ENCODE measurements at regions not wholly inside any gene's neighbourhood (a gene's known extent, or its start where the extent isn't known, plus 50 kb on each side); places are given as distances from the start of the nearest gene placed in this dataset.

DNA sequence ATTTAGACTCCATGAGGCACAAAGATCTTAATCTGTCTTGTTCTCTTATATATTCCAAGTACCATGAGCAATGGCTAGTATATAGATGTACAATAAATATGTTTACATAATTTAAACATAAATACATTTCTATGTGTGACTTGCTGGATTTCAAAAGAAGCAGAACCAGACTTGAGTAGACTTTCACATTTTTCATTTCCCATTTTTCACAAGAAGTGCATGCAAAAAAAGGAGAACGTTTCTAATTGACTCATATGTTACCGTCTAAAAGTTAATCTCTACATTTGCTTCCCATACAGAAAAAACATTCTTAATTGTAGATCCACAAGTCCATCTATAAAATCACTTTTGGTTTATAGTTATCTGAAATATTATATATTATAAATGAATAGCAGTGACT is 256.5 kb upstream of the USP15 start:
- Histone ChIP-seq H4K20me1 (ENCODE audit: control insufficient read depth, insufficient read depth, low read depth, low read length) (no peaks in the 10 kb centered on the region), H3K4me3 (ENCODE audit: low read length) (no peak overlapping the region)

DNA sequence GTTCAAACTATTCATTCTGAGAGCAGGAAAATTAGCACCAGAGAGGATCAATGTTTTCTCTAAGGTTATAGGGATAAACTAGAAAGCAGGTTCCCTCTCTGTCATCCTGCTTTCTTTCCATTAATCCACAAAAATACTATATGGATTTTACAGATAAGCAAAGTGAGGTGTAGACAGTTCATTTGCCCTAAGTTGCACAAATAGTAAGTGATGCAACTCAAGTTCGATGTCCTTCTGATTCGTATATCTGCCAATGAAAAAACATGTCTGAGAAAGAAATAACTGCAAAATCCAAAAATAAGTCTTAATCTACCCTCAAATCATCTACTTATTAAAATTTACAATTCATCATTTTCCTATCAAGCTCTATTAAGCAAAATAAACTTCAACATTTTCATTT is 254.6 kb upstream of the USP15 start:
- no peak overlapping the region for H3K4me2 ChIP-seq (ENCODE audit: low read length)
- H3K27ac ChIP-seq (ENCODE audit: low read depth, low read length), result no peak overlapping the region
- no peaks in the 10 kb centered on the region for H3K9me2 ChIP-seq (replicated peaks; ENCODE audit: control insufficient read depth, low read length)
- H3K4me1 ChIP-seq (ENCODE audit: control insufficient read depth, low read length), result no peaks in the 10 kb centered on the region
- no peaks in the 10 kb centered on the region for H3K36me3 ChIP-seq (ENCODE audit: control insufficient read depth, low read length)
- H3F3A ChIP-seq (ENCODE audit: control insufficient read depth, insufficient read depth), result no peaks in the 10 kb centered on the region
- TF ChIP-seq EZH2phosphoT487 (IDR thresholded peaks at IDR 0.05; ENCODE audit: borderline replicate concordance, low read length), result no peak
- H3K27me3 ChIP-seq (ENCODE audit: control insufficient read depth, low read length), result no peaks in the 10 kb centered on the region
- no peak overlapping the region for H3K4me3 ChIP-seq (ENCODE audit: low read length)
- no peaks in the 10 kb centered on the region for H3K9me3 ChIP-seq (ENCODE audit: control insufficient read depth, insufficient read depth, low read length)
- H3K79me2 ChIP-seq (ENCODE audit: control insufficient read depth, low read length), result no peaks in the 10 kb centered on the region
- no peaks in the 10 kb centered on the region for H4K20me1 ChIP-seq (ENCODE audit: control insufficient read depth, insufficient read depth, low read depth, low read length)

More for the DNA sequence above, 256.5 kb upstream of the USP15 start:
- Histone ChIP-seq H3K9me3 (ENCODE audit: control insufficient read depth, insufficient read depth, low read length) (no peaks in the 10 kb centered on the region), H3K36me3 (ENCODE audit: control insufficient read depth, low read length) (no peaks in the 10 kb centered on the region), H3K79me2 (ENCODE audit: control insufficient read depth, low read length) (no peaks in the 10 kb centered on the region), H3K4me2 (ENCODE audit: low read length) (no peak overlapping the region), H3F3A (ENCODE audit: control insufficient read depth, insufficient read depth) (no peaks in the 10 kb centered on the region), H3K4me1 (ENCODE audit: control insufficient read depth, low read length) (no peaks in the 10 kb centered on the region), H3K27me3 (ENCODE audit: control insufficient read depth, low read length) (0 out of 2 replicates have a peak, but pooled peaks cover 2% of the 10 kb centered on the region), H3K9me2 (replicated peaks; ENCODE audit: control insufficient read depth, low read length) (no peaks in the 10 kb centered on the region), H3K27ac (ENCODE audit: low read depth, low read length) (no peak overlapping the region)
- TF ChIP-seq, protein P1, sequence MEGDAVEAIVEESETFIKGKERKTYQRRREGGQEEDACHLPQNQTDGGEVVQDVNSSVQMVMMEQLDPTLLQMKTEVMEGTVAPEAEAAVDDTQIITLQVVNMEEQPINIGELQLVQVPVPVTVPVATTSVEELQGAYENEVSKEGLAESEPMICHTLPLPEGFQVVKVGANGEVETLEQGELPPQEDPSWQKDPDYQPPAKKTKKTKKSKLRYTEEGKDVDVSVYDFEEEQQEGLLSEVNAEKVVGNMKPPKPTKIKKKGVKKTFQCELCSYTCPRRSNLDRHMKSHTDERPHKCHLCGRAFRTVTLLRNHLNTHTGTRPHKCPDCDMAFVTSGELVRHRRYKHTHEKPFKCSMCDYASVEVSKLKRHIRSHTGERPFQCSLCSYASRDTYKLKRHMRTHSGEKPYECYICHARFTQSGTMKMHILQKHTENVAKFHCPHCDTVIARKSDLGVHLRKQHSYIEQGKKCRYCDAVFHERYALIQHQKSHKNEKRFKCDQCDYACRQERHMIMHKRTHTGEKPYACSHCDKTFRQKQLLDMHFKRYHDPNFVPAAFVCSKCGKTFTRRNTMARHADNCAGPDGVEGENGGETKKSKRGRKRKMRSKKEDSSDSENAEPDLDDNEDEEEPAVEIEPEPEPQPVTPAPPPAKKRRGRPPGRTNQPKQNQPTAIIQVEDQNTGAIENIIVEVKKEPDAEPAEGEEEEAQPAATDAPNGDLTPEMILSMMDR (IDR thresholded peaks at IDR 0.05; ENCODE audit: low read depth, low read length, poor library complexity, severe bottlenecking), result no peak
- no peak for TF ChIP-seq EZH2phosphoT487 (IDR thresholded peaks at IDR 0.05; ENCODE audit: borderline replicate concordance, low read length)

DNA sequence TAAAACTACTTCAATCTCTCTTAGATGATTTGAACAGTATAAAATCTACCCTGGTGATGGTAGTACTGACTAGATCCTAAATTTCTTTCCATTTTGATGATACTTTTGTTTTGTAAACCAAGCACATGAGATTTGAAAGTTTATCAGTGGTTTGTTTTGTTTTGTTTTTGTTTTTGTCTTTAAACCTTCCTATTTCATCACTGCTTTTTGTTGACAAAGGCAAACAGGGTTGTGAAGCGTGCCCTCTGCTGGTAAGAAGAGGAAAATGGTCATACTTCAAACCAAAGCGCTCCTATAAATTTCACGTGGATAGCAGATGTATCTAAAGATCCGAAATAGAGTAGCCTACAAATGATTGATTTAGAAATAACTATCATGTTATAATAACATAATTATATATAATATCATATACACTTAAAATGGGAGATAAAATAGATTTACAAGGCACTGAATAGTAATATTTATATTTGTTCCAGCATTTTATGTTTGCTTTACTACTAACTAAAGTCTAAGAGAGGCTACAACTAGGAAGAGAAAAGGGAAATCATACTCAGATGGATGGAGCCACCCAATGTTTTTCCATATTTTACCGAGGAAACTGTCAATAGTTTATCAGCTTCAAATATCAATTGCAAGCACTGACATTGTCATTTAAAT is 254.0 kb upstream of the USP15 start:
- Histone ChIP-seq H3F3A (ENCODE audit: control insufficient read depth, insufficient read depth) (no peaks in the 10 kb centered on the region), H3K27me3 (ENCODE audit: control insufficient read depth, low read length) (no peaks in the 10 kb centered on the region), H4K20me1 (ENCODE audit: control insufficient read depth, insufficient read depth, low read depth, low read length) (no peaks in the 10 kb centered on the region), H3K79me2 (ENCODE audit: control insufficient read depth, low read length) (no peaks in the 10 kb centered on the region), H3K9me3 (ENCODE audit: control insufficient read depth, insufficient read depth, low read length) (no peaks in the 10 kb centered on the region), H3K27ac (ENCODE audit: low read depth, low read length) (no peak overlapping the region), H3K4me2 (ENCODE audit: low read length) (no peak overlapping the region), H3K4me1 (ENCODE audit: control insufficient read depth, low read length) (no peaks in the 10 kb centered on the region), H3K36me3 (ENCODE audit: control insufficient read depth, low read length) (no peaks in the 10 kb centered on the region), H3K4me3 (ENCODE audit: low read length) (no peak overlapping the region), H3K9me2 (replicated peaks; ENCODE audit: control insufficient read depth, low read length) (no peaks in the 10 kb centered on the region)
- TF ChIP-seq, protein P1 (IDR thresholded peaks at IDR 0.05; ENCODE audit: low read depth, low read length, poor library complexity, severe bottlenecking), result peak; percentile 69
- TF ChIP-seq EZH2phosphoT487 (IDR thresholded peaks at IDR 0.05; ENCODE audit: borderline replicate concordance, low read length), result no peak

DNA sequence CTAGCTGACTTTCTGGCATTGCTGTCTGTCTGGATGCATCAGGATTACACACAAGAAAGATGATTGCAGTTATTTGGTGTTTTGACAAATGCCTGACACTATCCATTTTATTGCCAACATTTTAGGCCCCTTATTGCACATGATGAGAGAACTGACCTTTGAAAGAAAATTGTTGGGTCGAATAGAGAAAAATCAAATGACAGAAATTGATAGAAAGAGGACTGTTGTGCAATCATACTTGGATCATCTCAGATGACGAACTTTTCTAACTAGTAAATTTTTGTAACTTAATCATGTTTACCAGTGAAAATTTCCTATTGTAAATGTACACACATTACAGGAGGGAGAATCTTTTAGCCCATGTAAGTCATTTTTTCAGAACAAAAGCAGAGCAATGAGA is 251.5 kb upstream of the USP15 start:
- TF ChIP-seq EZH2phosphoT487 (IDR thresholded peaks at IDR 0.05; ENCODE audit: borderline replicate concordance, low read length), result no peak
- TF ChIP-seq, protein P1 (IDR thresholded peaks at IDR 0.05; ENCODE audit: low read depth, low read length, poor library complexity, severe bottlenecking), result no peak

More for the DNA sequence above, 251.5 kb upstream of the USP15 start:
- H3K4me1 ChIP-seq (ENCODE audit: control insufficient read depth, low read length), result no peaks in the 10 kb centered on the region
- no peaks in the 10 kb centered on the region for H4K20me1 ChIP-seq (ENCODE audit: control insufficient read depth, insufficient read depth, low read depth, low read length)
- no peaks in the 10 kb centered on the region for H3K27me3 ChIP-seq (ENCODE audit: control insufficient read depth, low read length)
- H3K36me3 ChIP-seq (ENCODE audit: control insufficient read depth, low read length), result no peaks in the 10 kb centered on the region
- H3F3A ChIP-seq (ENCODE audit: control insufficient read depth, insufficient read depth), result no peaks in the 10 kb centered on the region
- no peaks in the 10 kb centered on the region for H3K9me3 ChIP-seq (ENCODE audit: control insufficient read depth, insufficient read depth, low read length)
- H3K4me3 ChIP-seq (ENCODE audit: low read length), result no peak overlapping the region
- H3K4me2 ChIP-seq (ENCODE audit: low read length), result no peak overlapping the region
- no peaks in the 10 kb centered on the region for H3K79me2 ChIP-seq (ENCODE audit: control insufficient read depth, low read length)
- H3K27ac ChIP-seq (ENCODE audit: low read depth, low read length), result no peak overlapping the region
- no peaks in the 10 kb centered on the region for H3K9me2 ChIP-seq (replicated peaks; ENCODE audit: control insufficient read depth, low read length)

All from DOHH2 (cell line).